ES-I3 (cell line): ENCODE measurements at regions not wholly inside any gene's neighbourhood (a gene's known extent, or its start where the extent isn't known, plus 50 kb on each side); places are given as distances from the start of the nearest gene placed in this dataset.
"Not testable (repeated sequence)": the region's sequence is repeated elsewhere in the genome, so short reads cannot be mapped to it uniquely, and the experiment has no call there.

Experiments
- H3K36me3 ChIP-seq: 2 replicates; pipeline ENCODE4 v1.6.1; 2013; ENCODE audit warnings: mild to moderate bottlenecking, low read length, control low read depth, moderate library complexity; ENCODE audit not compliant: insufficient read depth
- H3K4me1 ChIP-seq: 2 replicates; pipeline ENCODE4 v1.6.1; 2013; ENCODE audit warnings: mild to moderate bottlenecking, control low read depth, low read length; ENCODE audit not compliant: insufficient read depth
- H3K9ac ChIP-seq: 2 replicates; pipeline ENCODE4 v1.6.1; 2013; ENCODE audit warnings: low read depth, mild to moderate bottlenecking, low read length, moderate library complexity
- H3K9me3 ChIP-seq: 2 replicates; pipeline ENCODE4 v1.6.1; 2013; ENCODE audit warnings: mild to moderate bottlenecking, low read length, moderate library complexity; ENCODE audit not compliant: control insufficient read depth, insufficient read depth

GRCh38 chr6:27653143-27653825, 180.4 kb upstream of the ZNF184 start:
- not testable (repeated sequence) for H3K36me3 ChIP-seq, H3K4me1 ChIP-seq, H3K9me3 ChIP-seq, H3K9ac ChIP-seq

GRCh38 chr6:27651371-27651732, 178.4 kb upstream of the ZNF184 start:
- Histone ChIP-seq H3K9me3 (no peaks in the 10 kb centered on the region), H3K36me3 (no peaks in the 10 kb centered on the region), H3K9ac (peak overlapping the region; percentile 72), H3K4me1 (no peaks in the 10 kb centered on the region)

GRCh38 chr6:27650620-27651370, 177.9 kb upstream of the ZNF184 start:
- no peaks in the 10 kb centered on the region for H3K36me3 ChIP-seq
- no peaks in the 10 kb centered on the region for H3K4me1 ChIP-seq
- peak overlapping the region; percentile 72 for H3K9ac ChIP-seq
- H3K9me3 ChIP-seq = no peaks in the 10 kb centered on the region

- Histone ChIP-seq H3K9me3 (no peaks in the 10 kb centered on the region), H3K9ac (no peak overlapping the region), H3K36me3 (no peaks in the 10 kb centered on the region), H3K4me1 (no peaks in the 10 kb centered on the region)
Observed at GRCh38 chr6:27644528-27644927, 171.6 kb upstream of the ZNF184 start.

GRCh38 chr6:27642744-27643456, 170.0 kb upstream of the ZNF184 start:
- Histone ChIP-seq H3K9me3 (no peaks in the 10 kb centered on the region), H3K36me3 (no peaks in the 10 kb centered on the region), H3K9ac (no peak overlapping the region), H3K4me1 (no peaks in the 10 kb centered on the region)

GRCh38 chr6:27635886-27636285, 163.0 kb upstream of the ZNF184 start:
- H3K36me3 ChIP-seq, H3K9me3 ChIP-seq, H3K4me1 ChIP-seq, H3K9ac ChIP-seq: not testable (repeated sequence)

- H3K9ac ChIP-seq, H3K4me1 ChIP-seq, H3K9me3 ChIP-seq, H3K36me3 ChIP-seq: not testable (repeated sequence)
Observed at GRCh38 chr6:27633221-27633688, 160.3 kb upstream of the ZNF184 start.

GRCh38 chr6:27631609-27631916, 158.7 kb upstream of the ZNF184 start:
- Histone ChIP-seq H3K9me3 (no peaks in the 10 kb centered on the region; the same call in 1 of the 2 replicates), H3K36me3 (no peaks in the 10 kb centered on the region)

GRCh38 chr6:27630727-27631608, 158.1 kb upstream of the ZNF184 start:
- peaks cover 6% of the 10 kb centered on the region; the same call in 1 of the 2 replicates for H3K4me1 ChIP-seq
- H3K9ac ChIP-seq = peak overlapping the region; percentile 95
- no peaks in the 10 kb centered on the region for H3K36me3 ChIP-seq
- no peaks in the 10 kb centered on the region for H3K9me3 ChIP-seq

More at GRCh38 chr6:27631609-27631916, 158.7 kb upstream of the ZNF184 start:
- Histone ChIP-seq H3K4me1 (peaks cover 6% of the 10 kb centered on the region; the same call in 1 of the 2 replicates), H3K9ac (no peak overlapping the region; the same call in 1 of the 2 replicates)

- no peak overlapping the region for H3K9ac ChIP-seq
- H3K4me1 ChIP-seq = no peaks in the 10 kb centered on the region
- no peaks in the 10 kb centered on the region for H3K36me3 ChIP-seq
- no peaks in the 10 kb centered on the region for H3K9me3 ChIP-seq
Observed at GRCh38 chr6:27624694-27625262, 151.9 kb upstream of the ZNF184 start.

GRCh38 chr6:27623103-27623502, 150.2 kb upstream of the ZNF184 start:
- Histone ChIP-seq H3K9me3 (no peaks in the 10 kb centered on the region), H3K9ac (no peak overlapping the region), H3K4me1 (no peaks in the 10 kb centered on the region), H3K36me3 (no peaks in the 10 kb centered on the region)

- Histone ChIP-seq H3K9ac (no peak overlapping the region), H3K9me3 (no peaks in the 10 kb centered on the region), H3K4me1 (no peaks in the 10 kb centered on the region; the same call in 1 of the 2 replicates), H3K36me3 (no peaks in the 10 kb centered on the region)
Observed at GRCh38 chr6:27619436-27619835, 146.5 kb upstream of the ZNF184 start.

- Histone ChIP-seq H3K4me1 (no peaks in the 10 kb centered on the region; the same call in 1 of the 2 replicates), H3K9me3 (no peaks in the 10 kb centered on the region), H3K9ac (peak overlapping the region; percentile 75), H3K36me3 (no peaks in the 10 kb centered on the region)
Observed at GRCh38 chr6:27617700-27618689, 145.1 kb upstream of the ZNF184 start.
